Caco-2 (cell line): ENCODE measurements at regions not wholly inside any gene's neighbourhood (a gene's known extent, or its start where the extent isn't known, plus 50 kb on each side); places are given as distances from the start of the nearest gene placed in this dataset.

Experiments
- BruUV-seq: library from RNA; stranded (reverse); fragments of 400-500 nt; replicated peaks from 2 replicates; lab custom pipeline; 2021; lab: Mats Ljungman, UMichigan
- CTCF ChIA-PET: fragments of 300-600 bp; sonication (Branson Sonifier 250); formaldehyde crosslinking; loops from one replicate; lab custom pipeline; 2022; ENCODE audit warnings: antibody characterized with exemption; lab: Charles Lee
- POLR2A ChIA-PET: fragments of 300-600 bp; sonication (Branson Sonifier 250); formaldehyde crosslinking; loops from one replicate; lab custom pipeline; 2022; ENCODE audit warnings: antibody characterized with exemption; lab: Charles Lee
- DNase-seq, 2 experiments: peaks; one replicate each; pipeline versions ENCODE4 v3.0.0 to v3.0.0-alpha.2; 2020 to 2022
- H3K27me3 ChIP-seq: replicated peaks from 2 replicates; pipeline ENCODE4 v1.6.0; 2011; ENCODE audit warnings: low read length; ENCODE audit not compliant: control insufficient read depth, insufficient read depth
- H3K36me3 ChIP-seq: 2 replicates; pipeline ENCODE4 v1.5.1; 2011; ENCODE audit warnings: low read length; ENCODE audit not compliant: control insufficient read depth, insufficient read depth
- H3K4me1 ChIP-seq: fragments of 250-450 bp; sonication (Bioruptor Pico); 2 replicates; pipeline ENCODE4 v1.5.1; 2020; ENCODE audit warnings: mild to moderate bottlenecking
- H3K4me3 ChIP-seq: 2 replicates; pipeline ENCODE4 v1.5.1; 2011; ENCODE audit warnings: low read depth, mild to moderate bottlenecking, control low read depth, low read length
- H3K9me3 ChIP-seq: fragments of 250-450 bp; sonication (Bioruptor Pico); 2 replicates; pipeline ENCODE4 v1.5.1; 2020; ENCODE audit warnings: mild to moderate bottlenecking, moderate library complexity
- H3K27ac Mint-ChIP-seq: one replicate; pipeline ENCODE4 v1.8.0; 2022; ENCODE audit warnings: mixed read lengths; ENCODE audit not compliant: unreplicated experiment
- H3K27me3 Mint-ChIP-seq: one replicate; pipeline ENCODE4 v1.8.0; 2022; ENCODE audit warnings: mixed read lengths; ENCODE audit not compliant: insufficient read depth, unreplicated experiment
- H3K36me3 Mint-ChIP-seq: one replicate; pipeline ENCODE4 v1.8.0; 2022; ENCODE audit warnings: mild to moderate bottlenecking, mixed read lengths; ENCODE audit not compliant: insufficient read depth, unreplicated experiment
- H3K4me1 Mint-ChIP-seq: one replicate; pipeline ENCODE4 v1.8.0; 2022; ENCODE audit warnings: low read depth, mixed read lengths; ENCODE audit not compliant: unreplicated experiment
- H3K4me3 Mint-ChIP-seq: one replicate; pipeline ENCODE4 v1.8.0; 2022; ENCODE audit warnings: mild to moderate bottlenecking, moderate library complexity, mixed read lengths; ENCODE audit not compliant: unreplicated experiment
- H3K9me3 Mint-ChIP-seq: one replicate; pipeline ENCODE4 v1.8.0; 2022; ENCODE audit warnings: mixed read lengths; ENCODE audit not compliant: unreplicated experiment
- CTCF ChIP-seq, 2 experiments: fragments of 200-600 bp in 1 of 2; IDR thresholded peaks; 1 replicate in 1 of 2; 2 replicates in 1 of 2; pipeline versions ENCODE4 v1.5.1 to v1.8.0; 2011 to 2022; ENCODE audit warnings: antibody characterized with exemption in 1 of 2, control low read depth in 1 of 2, inconsistent platforms in 1 of 2, low read depth in 1 of 2, low read length in 1 of 2, mild to moderate bottlenecking in 1 of 2, moderate library complexity in 1 of 2; ENCODE audit not compliant: insufficient read depth in 1 of 2, severe bottlenecking in 1 of 2, unreplicated experiment in 1 of 2
- intact Hi-C: fragments of 100-400 bp; cut with micrococcal nuclease; formaldehyde crosslinking; loops from one replicate; pipeline ENCODE4 v1.10.0; 2022; ENCODE audit not compliant: unreplicated experiment

- peaks cover 8% of the 10 kb centered on the region; the same call in 1 of the 2 replicates for H3K4me1 ChIP-seq
- BruUV-seq: no TSS peak
- DNase-seq: no peak
- ChIA-PET POLR2A (no interaction called here), CTCF (no interaction called here)
- no peak for TF ChIP-seq CTCF (IDR thresholded peaks at IDR 0.05; ENCODE audit: insufficient read depth in 1 of 2, low read depth in 1 of 2, low read length in 1 of 2, severe bottlenecking in 1 of 2, unreplicated experiment in 1 of 2)
- Mint-ChIP-seq H3K27ac (no peak overlapping the region), H3K4me3 (no peak overlapping the region), H3K27me3 (no peaks in the 10 kb centered on the region), H3K36me3 (no peaks in the 10 kb centered on the region), H3K9me3 (peaks cover 30% of the 10 kb centered on the region), H3K4me1 (peaks cover 7% of the 10 kb centered on the region)
- H3K36me3 ChIP-seq: no peaks in the 10 kb centered on the region
- H3K27me3 ChIP-seq: no peaks in the 10 kb centered on the region
- H3K9me3 ChIP-seq: 0 out of 2 replicates have a peak, but pooled peaks cover 4% of the 10 kb centered on the region
- intact Hi-C loops: no loop called here
- H3K4me3 ChIP-seq: no peak overlapping the region
These were observed 269.5 kb downstream of the PCDH20 start for GRCh38 chr13:61146158-61146557.

GRCh38 chr13:61144834-61145593, 270.6 kb downstream of the PCDH20 start:
- peaks cover 8% of the 10 kb centered on the region; the same call in 1 of the 2 replicates for H3K4me1 ChIP-seq

GRCh38 chr13:61144301-61144700, 271.3 kb downstream of the PCDH20 start:
- POLR2A ChIA-PET: no interaction called here
- Mint-ChIP-seq H3K4me1 (peaks cover 5% of the 10 kb centered on the region), H3K9me3 (peaks cover 30% of the 10 kb centered on the region), H3K36me3 (no peaks in the 10 kb centered on the region), H3K27ac (no peak overlapping the region), H3K4me3 (no peak overlapping the region), H3K27me3 (no peaks in the 10 kb centered on the region)
- DNase-seq: no peak
- Histone ChIP-seq H3K4me1 (peaks cover 8% of the 10 kb centered on the region; the same call in 1 of the 2 replicates), H3K27me3 (no peaks in the 10 kb centered on the region), H3K9me3 (0 out of 2 replicates have a peak, but pooled peaks cover 4% of the 10 kb centered on the region), H3K36me3 (no peaks in the 10 kb centered on the region), H3K4me3 (no peak overlapping the region)
- intact Hi-C loops: no loop called here
- no peak for TF ChIP-seq CTCF (IDR thresholded peaks at IDR 0.05; ENCODE audit: insufficient read depth in 1 of 2, low read depth in 1 of 2, low read length in 1 of 2, severe bottlenecking in 1 of 2, unreplicated experiment in 1 of 2)
- BruUV-seq: no TSS peak
- CTCF ChIA-PET: no interaction called here

More at GRCh38 chr13:61144834-61145593, 270.6 kb downstream of the PCDH20 start:
- Mint-ChIP-seq H3K9me3 (peaks cover 30% of the 10 kb centered on the region), H3K27ac (no peak overlapping the region), H3K27me3 (no peaks in the 10 kb centered on the region), H3K36me3 (no peaks in the 10 kb centered on the region), H3K4me1 (peaks cover 7% of the 10 kb centered on the region), H3K4me3 (no peak overlapping the region)
- Histone ChIP-seq H3K9me3 (0 out of 2 replicates have a peak, but pooled peaks cover 4% of the 10 kb centered on the region), H3K27me3 (no peaks in the 10 kb centered on the region), H3K4me3 (no peak overlapping the region), H3K36me3 (no peaks in the 10 kb centered on the region)
- no peak for TF ChIP-seq CTCF (IDR thresholded peaks at IDR 0.05; ENCODE audit: insufficient read depth in 1 of 2, low read depth in 1 of 2, low read length in 1 of 2, severe bottlenecking in 1 of 2, unreplicated experiment in 1 of 2)
- POLR2A ChIA-PET: no interaction called here
- CTCF ChIA-PET: no interaction called here
- intact Hi-C loops: no loop called here
- DNase-seq: no peak
- BruUV-seq: no TSS peak
